Endothelial cell of umbilical vein (primary cell): ENCODE measurements at regions not wholly inside any gene's neighbourhood (a gene's known extent, or its start where the extent isn't known, plus 50 kb on each side); places are given as distances from the start of the nearest gene placed in this dataset.

Experiments
- BruUV-seq: library from RNA; stranded (reverse); fragments of 400-500 nt; replicated peaks from 2 replicates; lab custom pipeline; 2021; lab: Mats Ljungman, UMichigan
- CTCF ChIA-PET: fragments of 300-600, 350-600 bp; sonication (Branson Sonifier 250); formaldehyde crosslinking; loops from one replicate; lab custom pipeline; 2021; ENCODE audit warnings: antibody characterized with exemption, inconsistent platforms; lab: Charles Lee
- POLR2A ChIA-PET: fragments of 300-600, 350-600 bp; sonication (Branson Sonifier 250); formaldehyde crosslinking; loops from one replicate; lab custom pipeline; 2021; ENCODE audit warnings: antibody characterized with exemption, inconsistent platforms; lab: Charles Lee
- DNase-seq: peaks from one replicate; pipeline ENCODE4 v3.0.0-alpha.2; 2011; ENCODE audit warnings: low read depth, low spot score
- FAIRE-seq: peaks from 2 replicates; lab custom pipeline; 2011; peaks lifted over from hg19 to GRCh38; lab: Jason Lieb, UNC
- H2AFZ ChIP-seq: 2 replicates; pipeline ENCODE4 v1.6.0; 2012; ENCODE audit warnings: low read depth, low read length, control low read depth, inconsistent platforms
- H3K27ac ChIP-seq: 2 replicates; pipeline ENCODE4 v1.5.1; 2011; ENCODE audit warnings: low read depth, mild to moderate bottlenecking, control low read depth, low read length, moderate library complexity; ENCODE audit not compliant: insufficient read depth
- H3K27me3 ChIP-seq, 2 experiments: 2 replicates each; pipeline versions ENCODE4 v1.6.0 to v1.6.1; 2011; ENCODE audit warnings: low read length in 2 of 2, mixed read lengths in 1 of 2; ENCODE audit not compliant: control insufficient read depth in 2 of 2, insufficient read depth in 2 of 2
- H3K36me3 ChIP-seq, 2 experiments: 2 replicates in 1 of 2; 3 replicates in 1 of 2; pipeline ENCODE4 v1.5.1; 2011; ENCODE audit warnings: low read length in 2 of 2, mild to moderate bottlenecking in 1 of 2, moderate library complexity in 1 of 2; ENCODE audit not compliant: control insufficient read depth in 2 of 2, insufficient read depth in 2 of 2; ENCODE audit errors: extremely low read depth in 1 of 2
- H3K4me1 ChIP-seq: 3 replicates; pipeline ENCODE4 v1.5.1; 2011; ENCODE audit warnings: mild to moderate bottlenecking, low read length; ENCODE audit not compliant: control insufficient read depth, insufficient read depth; ENCODE audit errors: extremely low read depth
- H3K4me2 ChIP-seq: 2 replicates; pipeline ENCODE4 v1.6.1; 2011; ENCODE audit warnings: low read length, control low read depth, mixed read lengths; ENCODE audit not compliant: insufficient read depth
- H3K4me3 ChIP-seq, 3 experiments: fragments of 200-600 bp in 1 of 3; sonication (generic), shearing (Covaris generic) in 1 of 3; replicated peaks in 1 of 3; 2 replicates each; pipeline ENCODE4 v1.5.1; 2011 to 2016; ENCODE audit warnings: control low read depth in 3 of 3, low read length in 3 of 3, mild to moderate bottlenecking in 2 of 3, inconsistent platforms in 1 of 3, low read depth in 1 of 3, moderate library complexity in 1 of 3; ENCODE audit not compliant: insufficient read depth in 1 of 3
- H3K79me2 ChIP-seq: 2 replicates; pipeline ENCODE4 v1.6.0; 2012; ENCODE audit warnings: low read length, inconsistent platforms; ENCODE audit not compliant: control insufficient read depth, insufficient read depth
- H3K9ac ChIP-seq: replicated peaks from 2 replicates; pipeline ENCODE3; 2011; ENCODE audit warnings: low read length, control low read depth; ENCODE audit not compliant: insufficient read depth; ENCODE audit errors: extremely low read depth
- H3K9me1 ChIP-seq: replicated peaks from 3 replicates; pipeline ENCODE4 v1.6.0; 2011; ENCODE audit warnings: mild to moderate bottlenecking, low read length; ENCODE audit not compliant: control insufficient read depth, insufficient read depth; ENCODE audit errors: extremely low read depth
- H3K9me3 ChIP-seq: replicated peaks from 2 replicates; pipeline ENCODE4 v1.5.1; 2012; ENCODE audit warnings: low read length, inconsistent platforms; ENCODE audit not compliant: control insufficient read depth, insufficient read depth
- H4K20me1 ChIP-seq: replicated peaks from 2 replicates; pipeline ENCODE3; 2011; ENCODE audit warnings: mild to moderate bottlenecking, low read length; ENCODE audit not compliant: control insufficient read depth, insufficient read depth; ENCODE audit errors: extremely low read depth
- EZH2 ChIP-seq: IDR thresholded peaks from 2 replicates; pipeline ENCODE4 v1.6.1; 2012; ENCODE audit warnings: borderline replicate concordance, low read depth, mild to moderate bottlenecking, moderate library complexity, low read length, inconsistent platforms; ENCODE audit not compliant: severe bottlenecking
- FOS ChIP-seq: IDR thresholded peaks from 2 replicates; pipeline ENCODE4 v1.6.1; 2011; ENCODE audit warnings: mild to moderate bottlenecking, low read length, moderate library complexity, borderline replicate concordance; ENCODE audit not compliant: insufficient read depth
- JUN ChIP-seq: IDR thresholded peaks from 2 replicates; pipeline ENCODE4 v1.6.1; 2011; ENCODE audit warnings: borderline replicate concordance, low read depth; ENCODE audit not compliant: insufficient read length, insufficient read depth
- MYC ChIP-seq: IDR thresholded peaks from one replicate; pipeline ENCODE4 v1.6.1; 2011; ENCODE audit warnings: mild to moderate bottlenecking, low read depth, low read length
- POLR2A ChIP-seq: IDR thresholded peaks from 2 replicates; pipeline ENCODE4 v1.6.1; 2012; ENCODE audit warnings: low read depth, mild to moderate bottlenecking, control low read depth, low read length
- dilution Hi-C: fragments of 300-500 bp; cut with MboI; formaldehyde crosslinking; loops from one replicate; pipeline ENCODE4 v1.15.0; 2019; ENCODE audit warnings: low sequenced_read_pairs; ENCODE audit not compliant: extremely low pct_ligation_motif_present
- intact Hi-C: fragments of 100-400 bp; cut with micrococcal nuclease; formaldehyde crosslinking; loops from one replicate; pipeline ENCODE4 v1.10.0; 2022
- TF ChIP-seq, protein P1 (sequence below), 2 donors: IDR thresholded peaks; 1 replicate in 1 of 2; 2 replicates in 1 of 2; pipeline ENCODE4 v1.5.1; 2011; ENCODE audit warnings: low read length in 2 of 2, mild to moderate bottlenecking in 2 of 2, moderate library complexity in 2 of 2, control low read depth in 1 of 2, inconsistent platforms in 1 of 2, low read depth in 1 of 2; ENCODE audit not compliant: insufficient read depth in 1 of 2; ENCODE audit errors: extremely low read depth in 1 of 2

DNA sequence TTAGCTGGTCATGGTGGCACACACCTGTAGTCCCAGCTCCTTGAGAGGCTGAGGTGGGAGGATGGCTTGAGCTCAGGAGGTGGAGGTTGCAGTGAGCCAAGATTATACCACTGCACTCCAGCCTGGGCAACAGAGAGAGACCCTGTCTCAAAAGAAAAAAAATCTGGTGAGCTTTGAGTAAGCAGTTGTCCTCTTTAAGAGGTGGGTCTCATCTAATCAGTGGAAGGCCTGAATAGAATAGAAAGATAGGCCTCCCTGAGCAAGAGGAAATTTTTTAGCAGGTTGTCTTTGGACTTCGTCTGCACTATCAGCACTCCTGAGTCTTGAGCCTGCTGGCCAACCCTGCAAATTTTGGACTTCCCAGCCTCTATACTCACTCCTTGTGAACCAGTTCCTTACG is 266.0 kb upstream of the ZFHX3 start:
- ChIA-PET CTCF (no interaction called here), POLR2A (no interaction called here)
- H3K9ac ChIP-seq = no peak overlapping the region
- H3K4me2 ChIP-seq = no peak overlapping the region
- intact Hi-C loops = no loop called here
- no peak overlapping the region for H3K27ac ChIP-seq
- H2AFZ ChIP-seq = no peak overlapping the region
- H3K9me1 ChIP-seq = no peaks in the 10 kb centered on the region
- peaks cover 2% of the 10 kb centered on the region for H3K9me3 ChIP-seq
- no peak for DNase-seq
- H4K20me1 ChIP-seq = no peaks in the 10 kb centered on the region
- TF ChIP-seq FOS (no peak), EZH2 (no peak)
- TF ChIP-seq, protein P1, sequence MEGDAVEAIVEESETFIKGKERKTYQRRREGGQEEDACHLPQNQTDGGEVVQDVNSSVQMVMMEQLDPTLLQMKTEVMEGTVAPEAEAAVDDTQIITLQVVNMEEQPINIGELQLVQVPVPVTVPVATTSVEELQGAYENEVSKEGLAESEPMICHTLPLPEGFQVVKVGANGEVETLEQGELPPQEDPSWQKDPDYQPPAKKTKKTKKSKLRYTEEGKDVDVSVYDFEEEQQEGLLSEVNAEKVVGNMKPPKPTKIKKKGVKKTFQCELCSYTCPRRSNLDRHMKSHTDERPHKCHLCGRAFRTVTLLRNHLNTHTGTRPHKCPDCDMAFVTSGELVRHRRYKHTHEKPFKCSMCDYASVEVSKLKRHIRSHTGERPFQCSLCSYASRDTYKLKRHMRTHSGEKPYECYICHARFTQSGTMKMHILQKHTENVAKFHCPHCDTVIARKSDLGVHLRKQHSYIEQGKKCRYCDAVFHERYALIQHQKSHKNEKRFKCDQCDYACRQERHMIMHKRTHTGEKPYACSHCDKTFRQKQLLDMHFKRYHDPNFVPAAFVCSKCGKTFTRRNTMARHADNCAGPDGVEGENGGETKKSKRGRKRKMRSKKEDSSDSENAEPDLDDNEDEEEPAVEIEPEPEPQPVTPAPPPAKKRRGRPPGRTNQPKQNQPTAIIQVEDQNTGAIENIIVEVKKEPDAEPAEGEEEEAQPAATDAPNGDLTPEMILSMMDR (IDR thresholded peaks at IDR 0.05; ENCODE audit: extremely low read depth in 1 of 2, insufficient read depth in 1 of 2, low read depth in 1 of 2, low read length in 2 of 2) = no peak
- H3K4me3 ChIP-seq = no peak overlapping the region
- FAIRE-seq = no peak
- no peaks in the 10 kb centered on the region for H3K36me3 ChIP-seq
- no TSS peak for BruUV-seq
- H3K4me1 ChIP-seq = no peaks in the 10 kb centered on the region
- dilution Hi-C loops = no loop called here
- H3K27me3 ChIP-seq = no peaks in the 10 kb centered on the region
- no peaks in the 10 kb centered on the region for H3K79me2 ChIP-seq

GRCh38 chr16:73311857-73312723 is 264.2 kb upstream of the ZFHX3 start:
- Histone ChIP-seq H3K9me3 (peaks cover 2% of the 10 kb centered on the region), H3K27me3 (no peaks in the 10 kb centered on the region), H3K9ac (no peak overlapping the region), H3K36me3 (no peaks in the 10 kb centered on the region), H3K4me2 (no peak overlapping the region), H3K79me2 (no peaks in the 10 kb centered on the region), H3K4me3 (no peak overlapping the region), H3K9me1 (no peaks in the 10 kb centered on the region), H3K27ac (no peak overlapping the region), H3K4me1 (no peaks in the 10 kb centered on the region), H4K20me1 (no peaks in the 10 kb centered on the region), H2AFZ (no peak overlapping the region)
- BruUV-seq = no TSS peak
- TF ChIP-seq MYC = no peak
- no peak for TF ChIP-seq POLR2A
- TF ChIP-seq JUN = no peak
- TF ChIP-seq, protein P1 (IDR thresholded peaks at IDR 0.05; ENCODE audit: extremely low read depth in 1 of 2, insufficient read depth in 1 of 2, low read depth in 1 of 2, low read length in 2 of 2) = no peak
- TF ChIP-seq FOS = no peak
- no peak for TF ChIP-seq EZH2
- dilution Hi-C loops = no loop called here
- intact Hi-C loops = no loop called here
- ChIA-PET POLR2A (no interaction called here), CTCF (no interaction called here)
- FAIRE-seq (no peak), DNase-seq (no peak)
